GM18511 (cell line): ENCODE measurements at regions not wholly inside any gene's neighbourhood (a gene's known extent, or its start where the extent isn't known, plus 50 kb on each side); places are given as distances from the start of the nearest gene placed in this dataset.
"Not testable (repeated sequence)": the region's sequence is repeated elsewhere in the genome, so short reads cannot be mapped to it uniquely, and the experiment has no call there.

ENCODE experiments used
- ATAC-seq: cut with Tn5 transposase; IDR thresholded peaks from one replicate; pipeline ENCODE4 v1.9.1; 2021; ENCODE audit warnings: mild to moderate bottlenecking, moderate library complexity; ENCODE audit not compliant: unreplicated experiment

- ATAC-seq = no peak
These were observed 248.8 kb downstream of the RMST start for GRCh38 chr12:97711392-97711791.

- ATAC-seq = no peak
These were observed 250.7 kb downstream of the RMST start for GRCh38 chr12:97713270-97713669.

DNA sequence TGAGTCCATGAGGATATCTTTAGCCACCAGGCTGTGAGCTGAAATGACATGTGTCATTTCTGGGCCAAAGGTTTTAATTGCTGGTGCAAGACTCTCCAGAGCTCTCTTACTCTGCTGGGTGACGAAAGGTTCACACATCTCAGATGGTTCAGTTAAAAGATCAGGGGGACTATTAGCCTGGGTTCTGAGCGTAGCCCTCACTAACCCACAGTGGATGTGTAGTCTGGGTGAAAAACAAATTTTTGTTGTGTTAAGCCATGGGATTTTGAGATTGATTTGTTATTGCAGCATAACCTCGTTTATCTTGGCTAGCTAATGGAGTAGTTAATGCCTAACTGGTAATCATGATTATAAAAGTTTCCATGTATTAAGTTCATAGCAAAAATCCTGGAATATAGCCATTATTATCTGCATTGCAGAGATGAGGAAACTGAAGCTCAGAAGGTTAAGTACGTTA, 251.5 kb downstream of the RMST start:
- ATAC-seq = no peak

- ATAC-seq = no peak
These were observed 253.8 kb downstream of the RMST start for GRCh38 chr12:97716356-97716755.

- not testable (repeated sequence) for ATAC-seq
These were observed 261.2 kb downstream of the RMST start for GRCh38 chr12:97723801-97724200.

GRCh38 chr12:97745406-97746101, 282.9 kb downstream of the RMST start:
- no peak for ATAC-seq

- no peak for ATAC-seq
These were observed 285.7 kb downstream of the RMST start for GRCh38 chr12:97748298-97748697.

DNA sequence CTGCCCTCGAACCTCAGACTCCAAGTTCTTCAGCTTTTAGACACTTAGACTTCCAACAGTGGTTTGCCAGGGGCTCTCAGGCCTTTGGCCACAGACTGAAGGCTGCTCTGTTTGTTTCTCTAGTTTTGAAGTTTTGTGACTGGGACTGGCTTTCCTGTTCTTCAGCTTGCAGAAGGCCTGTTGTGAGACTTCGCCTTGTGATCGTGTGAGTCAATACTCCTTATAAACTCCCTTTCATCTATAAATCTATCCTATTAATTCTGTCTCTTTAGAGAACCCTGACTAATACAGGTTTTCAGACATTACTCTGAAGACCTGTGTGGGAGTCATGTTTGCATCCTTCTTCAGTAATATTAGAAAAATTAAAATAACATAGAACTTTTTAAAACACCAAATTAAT, 289.1 kb downstream of the RMST start:
- no peak for ATAC-seq

GRCh38 chr12:97752129-97752528, 289.5 kb downstream of the RMST start:
- ATAC-seq = no peak

DNA sequence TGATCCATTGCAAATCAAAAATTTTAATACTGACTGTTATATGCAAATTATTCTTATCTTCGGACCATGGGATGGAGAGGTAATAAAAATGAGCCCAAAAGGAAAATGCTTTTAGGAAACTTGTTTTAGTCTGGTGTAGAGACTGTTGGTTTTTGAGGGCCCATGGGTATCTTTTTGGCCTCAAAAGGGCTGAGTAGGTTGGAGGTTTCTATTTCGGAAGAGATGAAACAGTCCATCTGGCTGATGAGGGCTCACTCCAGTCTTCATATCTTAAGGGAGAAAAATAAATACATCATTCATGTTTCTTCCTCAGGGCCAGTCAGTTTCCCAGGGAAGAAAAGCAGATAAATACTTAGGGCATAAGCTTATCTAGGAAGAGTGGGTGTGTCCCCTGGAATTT, 290.7 kb downstream of the RMST start:
- no peak for ATAC-seq

GRCh38 chr12:97754306-97754705, 291.7 kb downstream of the RMST start:
- no peak for ATAC-seq

DNA sequence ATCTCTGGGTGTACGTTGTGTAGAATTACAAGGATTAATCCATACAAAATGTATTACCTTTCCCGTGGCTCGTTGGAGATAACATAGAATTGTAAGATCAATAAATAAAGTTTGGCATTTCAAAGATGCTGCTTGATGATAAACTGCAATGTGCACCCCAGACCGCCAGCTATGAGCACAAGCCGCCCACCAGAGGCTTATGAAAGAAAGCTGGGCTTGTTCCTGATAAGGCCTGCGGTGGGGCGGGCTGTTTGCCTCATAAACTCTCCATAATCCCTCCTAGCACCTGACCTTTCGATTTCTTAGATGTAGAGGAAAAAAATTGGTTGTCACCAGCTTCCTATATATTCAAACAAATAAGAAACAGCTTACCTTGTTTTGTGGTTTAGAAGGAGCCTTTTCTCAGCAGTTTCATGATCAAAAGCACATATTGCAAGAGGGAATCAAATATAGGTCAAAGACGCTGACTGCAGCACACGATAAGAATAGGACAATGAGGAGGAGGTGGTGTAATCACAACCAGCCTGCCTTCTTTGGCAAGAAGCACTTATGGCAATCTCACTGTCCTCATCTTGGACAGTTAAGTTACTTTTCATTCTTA, 293.6 kb downstream of the RMST start:
- ATAC-seq = no peak

DNA sequence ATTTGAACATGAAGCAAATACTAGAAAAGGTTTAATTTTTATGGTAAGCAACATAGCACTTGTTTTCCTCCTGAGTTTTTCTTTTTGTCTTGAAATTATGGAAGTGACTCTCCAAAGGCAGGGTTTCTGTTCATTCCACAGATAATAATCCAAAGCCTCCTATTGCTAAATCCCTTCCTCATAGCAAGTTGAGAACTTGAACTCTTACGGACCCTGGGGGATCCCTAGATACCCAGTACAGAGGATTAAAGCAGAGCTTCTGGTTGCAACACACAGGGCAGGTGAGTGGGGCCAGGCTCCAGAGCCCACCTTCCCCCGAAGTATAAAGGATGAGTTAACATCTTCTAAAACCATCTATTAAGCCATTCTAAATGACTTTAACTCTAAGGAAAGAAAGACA, 294.1 kb downstream of the RMST start:
- ATAC-seq = no peak

DNA sequence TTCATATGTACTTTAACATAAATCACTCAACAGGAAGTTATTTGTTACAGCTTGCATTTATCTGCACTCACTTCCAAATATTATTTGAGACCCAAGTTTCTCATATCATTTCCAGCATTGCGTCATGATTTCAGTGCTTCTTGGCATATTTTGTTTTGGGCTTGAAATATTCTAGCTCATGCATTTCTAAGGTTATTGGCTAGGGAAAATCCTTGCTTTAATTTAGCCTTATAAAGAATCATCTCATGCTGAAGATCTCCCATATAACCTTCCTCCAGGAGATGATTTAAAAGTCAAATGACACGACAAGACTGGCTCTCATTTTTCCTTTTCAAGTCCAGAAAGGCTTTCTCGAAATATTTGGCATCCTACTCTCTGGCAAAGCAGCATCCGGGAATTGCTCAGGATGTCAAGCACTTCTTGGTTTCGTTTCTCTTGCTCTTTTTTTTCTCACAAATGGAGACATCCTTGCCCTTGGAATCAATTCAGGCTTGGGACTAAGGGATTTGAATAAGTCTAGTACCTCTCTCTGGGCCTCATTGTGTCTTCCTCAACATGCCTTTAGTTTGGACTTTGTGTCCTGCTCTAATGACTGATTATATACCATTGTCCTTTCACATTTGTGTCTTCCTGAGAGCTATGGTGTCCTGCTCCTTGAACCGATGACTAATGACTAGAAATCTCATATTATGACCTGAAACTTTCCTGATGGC, 295.0 kb downstream of the RMST start:
- ATAC-seq = no peak

- no peak for ATAC-seq
These were observed 295.5 kb downstream of the RMST start for GRCh38 chr12:97758194-97758501.

- ATAC-seq = no peak
These were observed 296.0 kb downstream of the RMST start for GRCh38 chr12:97758586-97758985.

- ATAC-seq = no peak
These were observed 298.0 kb downstream of the RMST start for GRCh38 chr12:97760601-97761000.

DNA sequence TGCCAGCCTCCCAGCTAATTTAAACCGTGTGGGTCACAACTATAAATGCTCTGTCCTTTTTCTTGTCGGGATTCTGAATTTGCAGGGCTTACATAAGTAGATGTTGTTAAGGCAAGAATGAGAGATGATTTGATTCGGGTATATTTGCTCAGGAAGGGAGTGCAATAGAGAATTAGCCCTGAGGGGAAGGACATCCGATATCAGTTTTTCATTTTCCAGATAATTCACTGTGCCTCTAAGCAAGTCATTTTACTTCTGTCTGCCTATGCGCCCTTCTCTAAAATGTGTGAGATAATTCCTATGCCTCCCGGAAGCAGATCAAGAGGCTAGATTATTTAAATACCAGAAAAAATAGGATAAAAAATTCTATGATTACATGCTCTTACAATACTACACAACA, 300.5 kb downstream of the RMST start:
- ATAC-seq = no peak

- no peak for ATAC-seq
These were observed 302.1 kb downstream of the RMST start for GRCh38 chr12:97764700-97765099.

GRCh38 chr12:97767347-97767746, 304.7 kb downstream of the RMST start:
- no peak for ATAC-seq

- ATAC-seq = no peak
These were observed 315.5 kb downstream of the RMST start for GRCh38 chr12:97778111-97778510.

GRCh38 chr12:97781342-97781741, 318.7 kb downstream of the RMST start:
- ATAC-seq = no peak
